OCI-LY7 (cell line): ENCODE measurements at regions not wholly inside any gene's neighbourhood (a gene's known extent, or its start where the extent isn't known, plus 50 kb on each side); places are given as distances from the start of the nearest gene placed in this dataset.

ENCODE experiments used
- EZH2phosphoT487 ChIP-seq: fragments of 200-600 bp; sonication (generic); IDR thresholded peaks from 2 replicates; pipeline ENCODE4 v1.6.1; 2018; ENCODE audit warnings: low read depth, borderline replicate concordance, mild to moderate bottlenecking, mixed run types, antibody characterized with exemption, low read length, moderate library complexity, mixed read lengths
- TF ChIP-seq, protein P1 (sequence below): fragments of 200-600 bp; sonication (generic); conservative IDR thresholded peaks from 2 replicates; pipeline ENCODE4 v1.5.1; 2014; ENCODE audit warnings: mild to moderate bottlenecking, antibody characterized with exemption, low read length, moderate library complexity, mixed read lengths

- TF ChIP-seq, protein P1, sequence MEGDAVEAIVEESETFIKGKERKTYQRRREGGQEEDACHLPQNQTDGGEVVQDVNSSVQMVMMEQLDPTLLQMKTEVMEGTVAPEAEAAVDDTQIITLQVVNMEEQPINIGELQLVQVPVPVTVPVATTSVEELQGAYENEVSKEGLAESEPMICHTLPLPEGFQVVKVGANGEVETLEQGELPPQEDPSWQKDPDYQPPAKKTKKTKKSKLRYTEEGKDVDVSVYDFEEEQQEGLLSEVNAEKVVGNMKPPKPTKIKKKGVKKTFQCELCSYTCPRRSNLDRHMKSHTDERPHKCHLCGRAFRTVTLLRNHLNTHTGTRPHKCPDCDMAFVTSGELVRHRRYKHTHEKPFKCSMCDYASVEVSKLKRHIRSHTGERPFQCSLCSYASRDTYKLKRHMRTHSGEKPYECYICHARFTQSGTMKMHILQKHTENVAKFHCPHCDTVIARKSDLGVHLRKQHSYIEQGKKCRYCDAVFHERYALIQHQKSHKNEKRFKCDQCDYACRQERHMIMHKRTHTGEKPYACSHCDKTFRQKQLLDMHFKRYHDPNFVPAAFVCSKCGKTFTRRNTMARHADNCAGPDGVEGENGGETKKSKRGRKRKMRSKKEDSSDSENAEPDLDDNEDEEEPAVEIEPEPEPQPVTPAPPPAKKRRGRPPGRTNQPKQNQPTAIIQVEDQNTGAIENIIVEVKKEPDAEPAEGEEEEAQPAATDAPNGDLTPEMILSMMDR, result no peak
- TF ChIP-seq EZH2phosphoT487, result no peak
Measured at GRCh38 chr9:134546746-134547145, 94.9 kb upstream of the COL5A1 start.
